HepG2 (cell line): ENCODE measurements at regions not wholly inside any gene's neighbourhood (a gene's known extent, or its start where the extent isn't known, plus 50 kb on each side); places are given as distances from the start of the nearest gene placed in this dataset.
A peak's percentile ranks its signal among the peaks of the same experiment; 100 is the strongest.

Source experiments
- CEBPB ChIP-seq: IDR thresholded peaks from 2 replicates; pipeline ENCODE4 v1.6.1; 2011; ENCODE audit warnings: low read depth, low read length, improper control_type of control experiment, borderline replicate concordance
- CEBPG ChIP-seq: IDR thresholded peaks from 2 replicates; pipeline ENCODE4 v1.6.1; 2016
- FOXO1 ChIP-seq: sonication (generic); formaldehyde crosslinking; IDR thresholded peaks from 2 replicates; pipeline ENCODE4 v1.4.0; 2020; ENCODE audit warnings: missing genetic modification reagents
- HDAC1 ChIP-seq: sonication (generic); formaldehyde crosslinking; IDR thresholded peaks from 2 replicates; pipeline ENCODE4 v1.5.1; 2020; ENCODE audit warnings: mild to moderate bottlenecking, missing genetic modification reagents
- MZF1 ChIP-seq: sonication (generic); formaldehyde crosslinking; IDR thresholded peaks from 2 replicates; pipeline ENCODE4 v1.8.1; 2023; ENCODE audit warnings: mild to moderate bottlenecking, missing genetic modification reagents, borderline replicate concordance
- NCOR1 ChIP-seq: fragments of 200-600 bp; sonication (generic); IDR thresholded peaks from 2 replicates; pipeline ENCODE4 v1.7.0; 2017; ENCODE audit warnings: antibody characterized with exemption, low read length, borderline replicate concordance
- SOX6 ChIP-seq, 2 experiments: fragments of 450-650 bp in 1 of 2; sonication (generic) in 1 of 2; formaldehyde crosslinking in 1 of 2; IDR thresholded peaks; 2 replicates each; pipeline versions ENCODE4 v1.4.0 to v1.6.1; 2017 to 2020; ENCODE audit warnings: antibody characterized with exemption in 1 of 2, mild to moderate bottlenecking in 1 of 2, missing genetic modification reagents in 1 of 2
- SRSF9 ChIP-seq: fragments of 200-400 bp; formaldehyde crosslinking; IDR thresholded peaks from 2 replicates; pipeline ENCODE4 v1.6.1; 2018; ENCODE audit warnings: borderline replicate concordance, mild to moderate bottlenecking, low read depth, low read length; ENCODE audit not compliant: insufficient read depth, poor library complexity, severe bottlenecking
- ZMYM3 ChIP-seq: sonication (generic); formaldehyde crosslinking; IDR thresholded peaks from 2 replicates; pipeline ENCODE4 v1.5.1; 2020; ENCODE audit warnings: mild to moderate bottlenecking, missing genetic modification reagents
- ZNF331 ChIP-seq: sonication (generic); formaldehyde crosslinking; IDR thresholded peaks from 2 replicates; pipeline ENCODE4 v1.4.0; 2020; ENCODE audit warnings: missing genetic modification reagents
- ZNF337 ChIP-seq: sonication (generic); formaldehyde crosslinking; IDR thresholded peaks from 2 replicates; pipeline ENCODE4 v1.5.1; 2020; ENCODE audit warnings: missing genetic modification reagents, low read depth, mild to moderate bottlenecking, borderline replicate concordance
- ZNF878 ChIP-seq: sonication (generic); formaldehyde crosslinking; IDR thresholded peaks from 2 replicates; pipeline ENCODE4 v1.8.1; 2023; ENCODE audit warnings: mild to moderate bottlenecking, missing genetic modification reagents, moderate library complexity
- TF ChIP-seq, protein P1 (sequence below): IDR thresholded peaks from 2 replicates; pipeline ENCODE4 v1.6.1; 2016; ENCODE audit warnings: mild to moderate bottlenecking
- TF ChIP-seq, protein P2 (sequence below): sonication (generic); formaldehyde crosslinking; IDR thresholded peaks from 2 replicates; pipeline ENCODE4 v1.5.1; 2020; ENCODE audit warnings: mild to moderate bottlenecking, missing genetic modification reagents, borderline replicate concordance
- TF ChIP-seq, protein P3 (sequence below): sonication (generic); formaldehyde crosslinking; IDR thresholded peaks from 2 replicates; pipeline ENCODE4 v1.5.0; 2020; ENCODE audit warnings: missing genetic modification reagents
- TF ChIP-seq, protein P4 (sequence below): sonication (generic); formaldehyde crosslinking; IDR thresholded peaks from 2 replicates; pipeline ENCODE4 v1.4.0; 2020; ENCODE audit warnings: missing genetic modification reagents

DNA sequence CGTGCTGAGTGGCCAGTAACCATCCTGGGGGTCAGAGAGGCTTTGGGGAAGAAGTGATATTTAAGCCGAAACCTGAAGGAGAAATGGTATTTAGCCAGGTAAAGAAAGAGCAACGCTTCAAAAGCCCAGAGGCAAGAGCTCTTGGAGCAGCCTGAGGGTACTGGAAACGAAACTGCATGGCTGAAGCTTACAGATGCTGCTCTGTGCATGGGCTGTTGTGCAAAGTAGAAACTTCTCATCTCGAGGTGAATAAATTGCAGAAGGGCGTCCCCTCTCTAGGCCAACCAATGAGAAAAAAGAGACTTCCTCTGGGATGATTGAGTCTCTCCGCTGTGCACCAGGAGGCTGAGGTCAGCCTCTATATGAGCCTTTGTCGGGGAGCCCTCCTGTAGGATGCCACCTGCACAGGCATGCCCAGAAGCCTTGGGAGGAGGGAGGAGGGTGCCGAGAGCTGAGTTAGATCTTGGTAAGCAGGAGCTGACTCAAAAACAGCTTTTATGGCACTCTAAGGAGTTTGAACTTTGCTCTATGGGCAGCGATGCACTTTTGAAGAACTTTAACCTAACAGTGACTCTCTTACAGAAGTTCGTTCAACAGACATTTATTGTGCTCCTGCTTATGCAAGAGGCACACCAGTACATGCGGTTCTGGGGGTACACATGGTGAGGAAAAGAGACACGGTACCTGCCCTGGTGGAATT is 61.6 kb upstream of the EDN1 start (continued):
- TF ChIP-seq, protein P1, sequence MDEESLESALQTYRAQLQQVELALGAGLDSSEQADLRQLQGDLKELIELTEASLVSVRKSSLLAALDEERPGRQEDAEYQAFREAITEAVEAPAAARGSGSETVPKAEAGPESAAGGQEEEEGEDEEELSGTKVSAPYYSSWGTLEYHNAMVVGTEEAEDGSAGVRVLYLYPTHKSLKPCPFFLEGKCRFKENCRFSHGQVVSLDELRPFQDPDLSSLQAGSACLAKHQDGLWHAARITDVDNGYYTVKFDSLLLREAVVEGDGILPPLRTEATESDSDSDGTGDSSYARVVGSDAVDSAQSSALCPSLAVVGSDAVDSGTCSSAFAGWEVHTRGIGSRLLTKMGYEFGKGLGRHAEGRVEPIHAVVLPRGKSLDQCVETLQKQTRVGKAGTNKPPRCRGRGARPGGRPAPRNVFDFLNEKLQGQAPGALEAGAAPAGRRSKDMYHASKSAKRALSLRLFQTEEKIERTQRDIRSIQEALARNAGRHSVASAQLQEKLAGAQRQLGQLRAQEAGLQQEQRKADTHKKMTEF (CRISPR knock-in tag): no peak
- no peak for TF ChIP-seq MZF1 (CRISPR knock-in tag)
- TF ChIP-seq SRSF9: no peak
- peak; percentile 10; the same call in 1 of the 2 replicates for TF ChIP-seq FOXO1
- TF ChIP-seq, protein P2, sequence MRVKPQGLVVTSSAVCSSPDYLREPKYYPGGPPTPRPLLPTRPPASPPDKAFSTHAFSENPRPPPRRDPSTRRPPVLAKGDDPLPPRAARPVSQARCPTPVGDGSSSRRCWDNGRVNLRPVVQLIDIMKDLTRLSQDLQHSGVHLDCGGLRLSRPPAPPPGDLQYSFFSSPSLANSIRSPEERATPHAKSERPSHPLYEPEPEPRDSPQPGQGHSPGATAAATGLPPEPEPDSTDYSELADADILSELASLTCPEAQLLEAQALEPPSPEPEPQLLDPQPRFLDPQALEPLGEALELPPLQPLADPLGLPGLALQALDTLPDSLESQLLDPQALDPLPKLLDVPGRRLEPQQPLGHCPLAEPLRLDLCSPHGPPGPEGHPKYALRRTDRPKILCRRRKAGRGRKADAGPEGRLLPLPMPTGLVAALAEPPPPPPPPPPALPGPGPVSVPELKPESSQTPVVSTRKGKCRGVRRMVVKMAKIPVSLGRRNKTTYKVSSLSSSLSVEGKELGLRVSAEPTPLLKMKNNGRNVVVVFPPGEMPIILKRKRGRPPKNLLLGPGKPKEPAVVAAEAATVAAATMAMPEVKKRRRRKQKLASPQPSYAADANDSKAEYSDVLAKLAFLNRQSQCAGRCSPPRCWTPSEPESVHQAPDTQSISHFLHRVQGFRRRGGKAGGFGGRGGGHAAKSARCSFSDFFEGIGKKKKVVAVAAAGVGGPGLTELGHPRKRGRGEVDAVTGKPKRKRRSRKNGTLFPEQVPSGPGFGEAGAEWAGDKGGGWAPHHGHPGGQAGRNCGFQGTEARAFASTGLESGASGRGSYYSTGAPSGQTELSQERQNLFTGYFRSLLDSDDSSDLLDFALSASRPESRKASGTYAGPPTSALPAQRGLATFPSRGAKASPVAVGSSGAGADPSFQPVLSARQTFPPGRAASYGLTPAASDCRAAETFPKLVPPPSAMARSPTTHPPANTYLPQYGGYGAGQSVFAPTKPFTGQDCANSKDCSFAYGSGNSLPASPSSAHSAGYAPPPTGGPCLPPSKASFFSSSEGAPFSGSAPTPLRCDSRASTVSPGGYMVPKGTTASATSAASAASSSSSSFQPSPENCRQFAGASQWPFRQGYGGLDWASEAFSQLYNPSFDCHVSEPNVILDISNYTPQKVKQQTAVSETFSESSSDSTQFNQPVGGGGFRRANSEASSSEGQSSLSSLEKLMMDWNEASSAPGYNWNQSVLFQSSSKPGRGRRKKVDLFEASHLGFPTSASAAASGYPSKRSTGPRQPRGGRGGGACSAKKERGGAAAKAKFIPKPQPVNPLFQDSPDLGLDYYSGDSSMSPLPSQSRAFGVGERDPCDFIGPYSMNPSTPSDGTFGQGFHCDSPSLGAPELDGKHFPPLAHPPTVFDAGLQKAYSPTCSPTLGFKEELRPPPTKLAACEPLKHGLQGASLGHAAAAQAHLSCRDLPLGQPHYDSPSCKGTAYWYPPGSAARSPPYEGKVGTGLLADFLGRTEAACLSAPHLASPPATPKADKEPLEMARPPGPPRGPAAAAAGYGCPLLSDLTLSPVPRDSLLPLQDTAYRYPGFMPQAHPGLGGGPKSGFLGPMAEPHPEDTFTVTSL (CRISPR knock-in tag): 0 out of 2 replicates have a peak, but pooled peaks have one; percentile 51
- 0 out of 2 replicates have a peak, but pooled peaks have one; percentile 60 for TF ChIP-seq NCOR1
- TF ChIP-seq, protein P3, sequence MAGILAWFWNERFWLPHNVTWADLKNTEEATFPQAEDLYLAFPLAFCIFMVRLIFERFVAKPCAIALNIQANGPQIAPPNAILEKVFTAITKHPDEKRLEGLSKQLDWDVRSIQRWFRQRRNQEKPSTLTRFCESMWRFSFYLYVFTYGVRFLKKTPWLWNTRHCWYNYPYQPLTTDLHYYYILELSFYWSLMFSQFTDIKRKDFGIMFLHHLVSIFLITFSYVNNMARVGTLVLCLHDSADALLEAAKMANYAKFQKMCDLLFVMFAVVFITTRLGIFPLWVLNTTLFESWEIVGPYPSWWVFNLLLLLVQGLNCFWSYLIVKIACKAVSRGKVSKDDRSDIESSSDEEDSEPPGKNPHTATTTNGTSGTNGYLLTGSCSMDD: no peak
- no peak for TF ChIP-seq ZMYM3 (CRISPR knock-in tag)
- TF ChIP-seq, protein P4, sequence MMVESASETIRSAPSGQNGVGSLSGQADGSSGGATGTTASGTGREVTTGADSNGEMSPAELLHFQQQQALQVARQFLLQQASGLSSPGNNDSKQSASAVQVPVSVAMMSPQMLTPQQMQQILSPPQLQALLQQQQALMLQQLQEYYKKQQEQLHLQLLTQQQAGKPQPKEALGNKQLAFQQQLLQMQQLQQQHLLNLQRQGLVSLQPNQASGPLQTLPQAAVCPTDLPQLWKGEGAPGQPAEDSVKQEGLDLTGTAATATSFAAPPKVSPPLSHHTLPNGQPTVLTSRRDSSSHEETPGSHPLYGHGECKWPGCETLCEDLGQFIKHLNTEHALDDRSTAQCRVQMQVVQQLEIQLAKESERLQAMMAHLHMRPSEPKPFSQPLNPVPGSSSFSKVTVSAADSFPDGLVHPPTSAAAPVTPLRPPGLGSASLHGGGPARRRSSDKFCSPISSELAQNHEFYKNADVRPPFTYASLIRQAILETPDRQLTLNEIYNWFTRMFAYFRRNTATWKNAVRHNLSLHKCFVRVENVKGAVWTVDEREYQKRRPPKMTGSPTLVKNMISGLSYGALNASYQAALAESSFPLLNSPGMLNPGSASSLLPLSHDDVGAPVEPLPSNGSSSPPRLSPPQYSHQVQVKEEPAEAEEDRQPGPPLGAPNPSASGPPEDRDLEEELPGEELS (CRISPR knock-in tag): 0 out of 2 replicates have a peak, but pooled peaks have one; percentile 10
- no peak for TF ChIP-seq ZNF878 (CRISPR knock-in tag)
- no peak for TF ChIP-seq SOX6 (IDR thresholded peaks at IDR 0.05)
- TF ChIP-seq SOX6 (CRISPR knock-in tag; IDR thresholded peaks at IDR 0.05): peak; percentile 43; the same call in 1 of the 2 replicates
- TF ChIP-seq HDAC1 (CRISPR knock-in tag): peak; percentile 61
- peak; percentile 28; the same call in 1 of the 2 replicates for TF ChIP-seq CEBPB
- TF ChIP-seq ZNF331: 0 out of 2 replicates have a peak, but pooled peaks have one; percentile 18
- peak; percentile 64 for TF ChIP-seq CEBPG (CRISPR knock-in tag)
- TF ChIP-seq ZNF337: no peak
